HG02588 (cell line): ENCODE measurements at regions not wholly inside any gene's neighbourhood (a gene's known extent, or its start where the extent isn't known, plus 50 kb on each side); places are given as distances from the start of the nearest gene placed in this dataset.

Experiments used
- ATAC-seq: cut with Tn5 transposase; IDR thresholded peaks from one replicate; pipeline ENCODE4 v1.9.1; 2021; ENCODE audit warnings: mild to moderate bottlenecking, moderate library complexity; ENCODE audit not compliant: unreplicated experiment

GRCh38 chr11:19525276-19525675 is 187.4 kb upstream of the NAV2 start:
- no peak for ATAC-seq

GRCh38 chr11:19524171-19524671 is 188.4 kb upstream of the NAV2 start:
- ATAC-seq, result no peak

DNA sequence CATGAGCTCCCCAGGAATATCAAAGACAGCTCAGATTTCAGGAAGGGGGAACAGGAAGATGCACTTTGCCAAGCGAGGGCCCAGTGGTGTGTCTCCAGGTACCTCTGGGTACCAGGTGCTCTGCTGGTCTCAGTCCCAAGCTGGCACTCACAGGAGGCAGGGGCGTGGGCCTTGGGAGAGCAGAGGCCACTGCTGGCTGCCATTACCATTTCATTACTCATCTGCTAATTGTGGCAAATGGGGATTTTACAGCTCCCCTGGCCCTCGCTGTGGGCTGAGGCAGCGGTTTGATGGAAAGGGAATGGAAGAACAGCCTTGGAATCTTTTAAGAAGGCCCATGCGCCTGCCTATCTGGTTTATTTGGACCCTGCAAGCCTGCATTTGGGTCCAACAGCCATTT is 192.0 kb upstream of the NAV2 start:
- no peak for ATAC-seq

GRCh38 chr11:19519912-19520641 is 192.6 kb upstream of the NAV2 start:
- no peak for ATAC-seq

DNA sequence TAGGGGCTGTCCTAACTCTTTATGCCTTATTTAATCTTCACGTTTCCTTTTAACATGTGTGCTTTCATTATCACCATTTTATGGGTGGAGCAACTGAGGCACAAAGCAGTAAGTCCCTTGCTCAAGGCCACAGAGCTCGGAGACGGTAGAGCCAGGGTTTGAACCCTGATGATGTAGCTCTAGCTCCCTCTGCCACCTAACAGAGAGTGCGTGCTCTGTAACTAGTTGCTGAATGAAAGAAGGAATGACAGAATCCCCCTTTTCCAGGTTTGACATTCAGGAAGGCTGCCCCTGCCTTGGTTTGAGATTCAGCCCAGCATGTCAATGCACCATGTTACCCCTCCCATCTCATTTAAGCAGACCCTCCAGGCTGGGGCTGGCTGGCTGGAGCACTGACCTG is 193.3 kb upstream of the NAV2 start:
- ATAC-seq, result no peak

DNA sequence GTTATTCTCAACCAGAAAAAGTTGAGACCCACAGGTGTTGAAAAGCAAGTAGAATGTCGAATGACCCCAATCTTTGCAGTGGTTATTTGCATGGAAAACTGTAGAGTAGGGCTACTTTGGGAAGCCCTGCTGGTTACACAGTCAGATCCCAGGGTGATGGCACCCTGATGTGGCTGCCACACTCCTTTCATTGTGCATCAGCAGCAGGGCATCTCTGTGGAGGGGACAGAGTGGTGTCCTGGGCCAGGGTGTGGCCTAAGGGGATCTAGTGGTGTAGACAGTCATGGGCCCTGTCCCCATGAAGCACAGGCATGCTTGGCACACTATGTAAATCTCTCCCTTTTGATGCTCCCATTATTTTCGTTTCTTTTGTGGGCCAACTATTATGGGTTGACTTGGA is 199.4 kb upstream of the NAV2 start:
- ATAC-seq, result no peak

- ATAC-seq, result no peak
Observed at GRCh38 chr11:19512618-19513017, 200.0 kb upstream of the NAV2 start.

GRCh38 chr11:19511413-19512183 is 201.0 kb upstream of the NAV2 start:
- no peak for ATAC-seq

- ATAC-seq, result no peak
Observed at GRCh38 chr11:19511066-19511412, 201.6 kb upstream of the NAV2 start.

DNA sequence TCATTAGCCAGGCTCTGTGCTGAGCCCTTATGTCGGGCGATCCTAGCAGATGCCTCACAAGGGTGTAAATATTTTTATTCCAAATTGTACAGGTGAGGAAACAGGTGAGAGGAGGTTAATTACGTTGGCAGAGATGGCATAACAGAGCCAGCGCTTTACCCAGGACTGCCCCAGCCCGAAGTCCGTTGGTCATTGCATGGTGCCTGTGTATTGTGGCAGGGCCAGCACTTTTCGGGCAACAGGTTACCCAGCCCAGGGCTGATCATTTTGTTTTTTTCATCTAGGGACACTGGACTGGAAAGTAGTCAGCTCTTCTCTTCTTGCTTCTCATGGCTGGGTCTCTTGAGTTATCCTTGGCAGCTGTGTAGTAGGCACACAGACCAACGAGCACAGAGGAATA is 202.2 kb upstream of the NAV2 start:
- no peak for ATAC-seq

- no peak for ATAC-seq
Observed at GRCh38 chr11:19509215-19509614, 203.4 kb upstream of the NAV2 start.

GRCh38 chr11:19508165-19508564 is 204.5 kb upstream of the NAV2 start:
- ATAC-seq, result no peak

GRCh38 chr11:19506816-19507486 is 205.7 kb upstream of the NAV2 start:
- no peak for ATAC-seq

DNA sequence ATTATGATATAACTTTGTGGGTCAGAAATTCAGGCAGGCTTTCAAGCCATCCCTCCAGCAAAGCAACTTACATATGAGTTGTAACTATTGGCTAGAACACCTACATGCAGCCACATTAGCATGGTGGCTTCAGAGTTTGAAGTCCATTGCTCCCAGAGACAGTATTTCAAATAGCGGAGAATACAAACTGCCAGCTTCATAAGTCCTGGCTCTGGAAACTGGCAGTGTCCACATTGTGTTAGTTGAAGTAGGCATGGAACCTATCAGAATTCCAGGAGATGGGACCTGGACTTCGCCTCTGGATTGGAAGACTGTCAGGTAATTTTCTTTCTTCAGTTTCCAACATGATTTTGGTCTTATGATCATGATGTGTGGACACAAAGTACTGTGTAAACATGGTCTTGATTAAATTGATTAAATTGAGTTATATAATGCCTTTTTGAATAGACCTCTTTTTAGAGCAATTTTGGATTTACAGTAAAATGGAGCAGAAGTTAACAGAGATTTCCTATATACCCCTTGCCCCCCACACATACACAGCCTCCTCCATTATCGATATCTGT is 209.9 kb upstream of the NAV2 start:
- ATAC-seq, result no peak

DNA sequence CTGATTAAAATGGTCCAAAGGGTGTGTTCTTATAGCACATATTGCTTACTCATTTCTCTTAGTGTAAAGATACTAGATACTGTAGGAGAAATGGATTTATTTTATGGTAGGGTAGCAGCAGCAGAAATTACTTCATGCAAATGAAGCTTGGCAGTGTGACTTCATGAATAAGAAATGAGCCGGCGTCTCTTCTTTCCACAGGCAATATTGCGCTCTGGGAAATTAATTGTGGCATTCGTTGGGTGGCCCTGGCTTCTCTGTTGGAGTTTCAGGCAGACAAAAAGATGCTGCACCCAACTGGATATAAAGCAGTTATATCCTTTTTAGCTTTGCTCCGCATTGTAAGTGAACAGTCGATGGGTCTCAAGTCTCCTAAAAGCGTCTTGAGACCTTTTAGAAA is 211.0 kb upstream of the NAV2 start:
- no peak for ATAC-seq

DNA sequence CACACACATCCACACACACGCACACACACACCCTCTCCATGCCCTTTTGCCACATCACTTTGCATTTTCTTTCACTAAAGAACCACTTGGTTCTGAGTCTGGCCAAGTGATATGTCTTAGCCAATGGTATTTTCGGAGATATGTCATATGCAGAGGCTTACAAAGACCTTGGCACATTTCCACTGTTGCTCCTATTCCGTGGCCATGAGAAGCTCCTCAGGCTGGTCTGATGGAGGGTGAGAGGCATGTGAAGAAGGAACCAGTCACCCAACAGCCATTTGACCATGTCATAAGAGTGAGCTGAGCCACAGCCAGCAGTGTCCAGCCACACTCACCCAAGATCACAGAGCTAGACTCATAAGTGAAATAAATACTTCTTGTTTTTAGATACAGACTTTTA is 212.6 kb upstream of the NAV2 start:
- ATAC-seq, result no peak

DNA sequence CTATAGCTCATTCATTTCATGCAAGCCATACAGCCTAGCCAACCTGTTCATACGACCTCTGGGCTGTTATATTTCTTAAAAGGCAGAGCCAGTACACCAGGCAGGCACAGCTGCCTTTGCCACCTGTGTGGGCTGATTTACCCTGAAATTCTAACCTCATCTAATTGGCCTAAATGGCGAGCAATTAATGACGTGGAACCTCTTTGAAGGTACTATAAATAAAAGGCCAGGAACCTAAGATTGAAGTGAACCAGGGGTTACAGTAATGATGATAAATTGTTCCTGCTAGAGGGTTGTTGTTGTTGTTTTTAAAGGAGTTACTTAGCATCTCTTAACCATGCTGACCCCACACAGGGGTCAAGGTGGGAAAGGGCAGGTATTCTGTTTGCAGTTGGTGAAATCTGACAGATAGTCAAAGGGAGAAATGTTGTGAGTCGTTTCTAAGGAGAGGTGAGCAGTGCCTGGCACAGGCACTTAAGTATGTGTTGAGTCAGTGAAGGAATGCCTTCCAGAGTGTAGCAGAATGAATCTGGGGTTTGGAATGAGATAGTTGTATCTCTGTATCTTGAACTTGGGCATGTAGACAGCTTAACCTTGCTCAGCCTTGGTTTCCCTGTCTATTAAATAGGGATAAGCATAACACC is 213.5 kb upstream of the NAV2 start:
- ATAC-seq, result no peak

GRCh38 chr11:19493446-19494213 is 219.0 kb upstream of the NAV2 start:
- no peak for ATAC-seq

- no peak for ATAC-seq
Observed at GRCh38 chr11:19482319-19483100, 230.1 kb upstream of the NAV2 start.

DNA sequence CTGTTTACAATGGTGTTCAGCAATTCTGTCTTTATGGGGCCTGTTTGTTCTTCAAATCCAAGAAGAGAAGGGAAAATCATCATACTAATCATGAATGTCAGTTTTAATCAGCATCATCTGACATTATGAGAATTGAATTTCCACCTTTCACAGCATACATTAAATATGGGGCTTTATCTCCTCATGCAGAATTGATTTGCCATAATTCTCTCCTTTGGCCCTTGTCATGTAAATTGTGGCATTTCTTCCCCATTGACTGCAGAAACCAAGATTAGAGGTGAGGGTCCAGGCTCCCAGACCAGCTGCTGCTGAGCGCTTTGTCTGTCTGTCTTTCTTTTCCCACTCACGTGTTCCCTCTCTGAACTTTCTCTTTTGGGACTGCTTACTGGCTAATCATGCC is 232.1 kb upstream of the NAV2 start:
- ATAC-seq, result no peak
